ENCODE measurements at regions not wholly inside any gene's neighbourhood (a gene's known extent, or its start where the extent isn't known, plus 50 kb on each side); places are given as distances from the start of the nearest gene placed in this dataset.
"Not testable (repeated sequence)": the region's sequence is repeated elsewhere in the genome, so short reads cannot be mapped to it uniquely, and the experiment has no call there.

DNA sequence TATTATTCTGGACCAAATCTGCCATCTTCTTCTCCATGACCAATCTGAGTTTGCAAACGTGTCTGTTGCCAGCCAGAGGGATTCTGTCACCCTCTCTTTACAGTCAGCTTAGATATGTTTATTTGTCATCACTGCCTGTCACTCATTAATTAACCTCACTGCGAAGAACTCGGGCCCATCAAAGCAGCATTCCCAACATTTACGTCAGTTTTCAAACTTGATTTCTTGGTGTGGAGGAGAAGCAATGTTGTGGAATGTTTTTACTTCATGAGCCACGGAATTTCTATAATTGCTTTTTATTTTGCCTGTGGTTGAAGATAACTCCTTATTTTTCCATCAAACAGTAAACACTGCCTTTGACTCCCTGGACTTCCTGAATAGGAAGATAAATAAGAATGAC, 91.8 kb upstream of the CNKSR3 start:
- DNase-seq: no peak

DNA sequence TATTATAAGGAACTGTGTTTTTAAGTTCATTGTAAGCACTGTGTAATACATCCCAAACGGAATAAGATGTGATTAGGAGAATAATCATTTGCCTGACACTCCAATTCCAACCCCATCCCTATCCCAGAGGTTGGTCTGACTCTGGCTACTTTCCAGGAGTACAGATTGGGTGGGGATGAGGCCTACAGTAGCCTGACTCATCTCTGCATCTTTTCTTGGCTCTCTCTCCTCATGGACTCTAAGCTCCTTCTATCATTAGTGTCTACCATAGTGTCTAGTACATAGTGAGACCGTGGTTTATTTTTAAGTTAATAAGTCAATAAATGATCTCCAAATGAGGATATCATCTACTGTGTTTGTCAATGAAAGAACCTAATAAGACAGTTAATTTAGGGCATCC, 92.2 kb upstream of the CNKSR3 start:
- no peak for DNase-seq

DNA sequence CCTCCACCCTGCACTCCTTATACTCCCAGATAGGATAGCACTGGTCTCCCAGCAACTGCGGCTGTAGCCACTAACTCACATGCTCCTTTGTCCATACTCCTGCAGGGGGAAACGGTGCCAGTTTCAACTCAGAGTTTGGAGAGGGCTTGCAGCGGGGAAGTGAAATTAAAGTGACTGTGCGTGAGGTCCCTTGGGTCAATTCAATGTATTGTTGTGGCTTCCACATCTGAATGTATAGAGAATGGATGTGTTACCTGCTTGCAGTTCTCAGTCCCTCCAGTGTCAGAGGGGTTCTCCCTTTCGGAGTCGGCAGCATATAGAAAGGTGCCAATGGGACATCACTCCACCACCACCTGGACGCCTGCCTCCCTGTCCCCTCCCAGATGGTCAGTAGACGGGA, 93.6 kb upstream of the CNKSR3 start:
- no peak for DNase-seq

DNA sequence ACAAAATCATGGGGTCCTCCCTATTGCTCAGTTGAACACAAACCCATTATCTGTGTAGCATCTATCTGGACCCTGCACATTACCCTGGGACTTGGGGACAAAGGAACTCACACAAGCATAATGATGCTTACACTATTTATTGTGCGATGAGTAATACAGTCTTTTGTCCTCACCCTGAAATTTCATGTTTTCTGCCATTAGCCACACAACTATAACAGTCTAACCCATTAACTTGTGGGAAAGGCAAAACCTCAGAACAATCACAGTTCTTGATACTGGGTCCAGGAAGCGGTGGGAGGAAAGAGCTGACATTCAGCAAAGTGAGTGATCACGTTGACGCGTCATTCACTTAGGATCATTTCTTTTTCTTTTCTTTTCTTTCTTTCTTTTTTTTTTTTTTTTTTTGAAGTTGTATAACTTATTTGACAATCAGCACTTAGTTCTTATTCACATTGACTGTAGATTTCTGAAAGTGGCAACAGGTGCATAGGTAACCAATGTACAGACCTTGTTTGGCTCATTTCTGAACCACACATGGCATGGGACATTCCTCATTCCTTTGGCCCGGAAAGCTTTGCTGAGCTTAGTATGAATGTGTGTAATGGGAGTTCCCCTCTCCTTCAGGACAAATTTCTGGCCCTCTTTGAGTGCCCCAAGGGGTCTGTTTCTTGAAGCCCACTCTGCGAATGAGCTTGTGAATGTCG, 94.8 kb upstream of the CNKSR3 start:
- DNase-seq: peak in 1 of 2 experiments; percentile 39

DNA sequence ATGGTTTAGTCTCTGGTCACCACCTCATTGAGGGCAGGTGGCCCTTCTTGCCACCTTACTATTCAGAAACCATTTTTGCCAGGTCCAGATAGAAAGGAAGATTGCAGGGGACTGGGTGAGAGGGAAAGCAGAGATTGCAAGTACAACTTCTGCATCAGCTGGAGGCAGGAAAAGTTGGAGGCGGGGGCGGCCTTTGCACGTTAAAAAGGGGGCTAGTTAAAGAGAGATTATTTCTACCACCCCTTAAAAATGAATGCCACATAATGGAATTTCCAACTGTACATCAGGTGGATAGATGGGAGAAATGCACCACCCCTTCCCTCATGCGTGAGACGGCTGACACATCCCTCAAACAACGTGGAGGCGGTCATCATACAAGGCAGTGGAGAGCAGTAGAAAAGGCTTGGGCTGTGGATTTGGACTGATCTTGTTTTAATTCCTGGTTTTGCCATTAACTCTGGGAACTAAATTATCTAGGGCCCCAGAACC, 95.4 kb upstream of the CNKSR3 start:
- DNase-seq: no peak

DNA sequence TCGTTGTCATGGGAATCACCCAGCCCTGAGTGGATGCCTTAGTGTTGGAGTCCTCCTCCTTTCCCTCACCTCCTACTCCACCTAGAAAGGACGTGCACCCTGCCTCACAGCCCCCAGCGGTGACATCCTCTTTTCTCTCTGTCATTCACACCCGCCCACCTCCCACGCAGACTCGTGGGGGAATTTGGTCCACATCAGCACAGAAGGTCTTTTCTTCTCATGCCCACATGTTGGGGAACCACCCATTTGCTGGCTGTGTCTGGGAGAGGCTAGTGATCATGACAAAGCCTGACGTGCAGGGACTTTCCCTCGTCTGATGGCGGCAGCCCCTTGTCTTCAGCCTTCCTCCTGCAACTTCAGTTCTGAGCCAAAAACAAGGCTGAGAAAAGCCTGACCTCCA, 96.0 kb upstream of the CNKSR3 start:
- DNase-seq: peak; percentile 87 to 91

DNA sequence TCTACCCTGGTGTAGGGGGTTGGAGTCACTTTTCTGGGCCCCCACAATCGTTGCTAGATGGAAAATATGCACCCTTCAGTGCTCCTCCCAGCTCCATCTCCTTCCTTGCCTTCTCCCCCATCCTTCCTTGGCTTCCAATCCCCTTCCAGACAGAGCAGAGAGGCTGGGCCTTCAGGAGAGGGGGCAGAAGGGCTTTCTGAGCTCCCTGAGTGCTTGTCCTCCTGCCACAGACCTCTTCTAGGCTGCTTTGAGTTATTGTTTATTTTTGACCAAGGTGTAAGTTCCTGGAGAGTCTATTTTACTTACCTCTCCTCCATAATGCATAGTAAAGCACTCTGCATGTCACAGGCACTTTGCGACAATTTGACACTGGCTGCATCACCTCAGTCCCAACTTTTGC, 96.4 kb upstream of the CNKSR3 start:
- no peak for DNase-seq

DNA sequence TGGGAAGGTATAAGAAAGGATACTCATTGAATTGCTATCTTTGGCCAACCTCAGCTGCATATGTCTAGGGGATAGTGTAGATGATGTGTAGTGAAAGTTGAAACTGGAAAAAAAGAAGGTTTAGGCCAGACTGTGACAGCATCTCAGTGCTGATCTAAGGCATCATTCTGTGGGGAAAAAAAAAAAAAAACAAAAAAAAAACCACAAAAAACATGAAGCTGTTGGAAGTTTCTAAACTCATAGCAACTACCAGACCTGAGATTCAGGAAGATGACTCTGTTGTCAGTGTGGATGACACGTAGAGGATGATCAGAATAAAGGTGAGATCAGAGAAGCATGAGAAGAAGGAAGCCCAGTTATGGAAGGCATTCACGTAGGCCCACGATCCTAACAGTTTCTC, 100.8 kb upstream of the CNKSR3 start:
- DNase-seq: no peak

DNA sequence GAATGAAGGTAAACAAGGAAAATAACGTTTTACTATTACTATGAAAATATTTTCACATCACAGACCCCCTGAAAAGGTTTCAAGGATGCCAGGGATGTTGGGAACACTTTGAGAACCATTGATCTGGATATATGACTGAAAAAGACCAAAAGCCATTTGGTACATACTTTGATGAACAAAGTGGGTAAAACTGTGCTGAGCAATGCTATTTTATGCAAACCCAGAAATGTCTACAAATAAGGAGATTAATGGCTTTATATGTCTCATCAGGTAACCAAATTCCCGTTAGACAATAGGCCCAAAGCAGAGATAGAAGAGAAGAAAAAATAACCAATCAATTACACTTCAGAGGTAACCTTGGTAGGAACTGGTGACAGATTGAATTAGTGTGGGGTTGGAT, 101.4 kb upstream of the CNKSR3 start:
- no peak for DNase-seq

DNA sequence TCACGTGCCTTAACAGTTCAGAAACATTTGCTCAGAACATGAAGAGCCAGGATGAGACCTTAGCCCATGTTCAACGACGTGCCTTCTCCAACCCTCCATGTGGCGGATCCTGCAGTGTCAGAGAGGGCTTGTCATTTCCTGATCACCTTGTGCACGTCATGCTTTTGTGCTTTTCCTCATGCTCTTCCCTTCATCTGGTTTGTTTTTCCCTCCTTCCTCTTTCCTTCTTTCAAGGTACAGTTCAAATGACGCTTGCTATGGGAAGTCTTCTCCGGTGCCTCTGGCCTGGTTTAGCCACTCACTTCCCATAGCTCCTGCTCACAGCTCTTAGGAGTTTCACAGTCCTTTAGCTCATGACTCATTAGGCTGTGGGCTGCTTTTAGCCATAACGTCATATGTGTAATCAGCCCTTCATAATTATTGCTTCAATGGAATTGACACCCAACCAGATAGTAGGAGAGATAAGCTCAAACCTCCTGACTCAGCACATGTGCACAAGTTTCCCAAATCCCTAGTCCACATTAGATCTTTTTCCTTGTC, 102.7 kb upstream of the CNKSR3 start:
- no peak for DNase-seq

DNA sequence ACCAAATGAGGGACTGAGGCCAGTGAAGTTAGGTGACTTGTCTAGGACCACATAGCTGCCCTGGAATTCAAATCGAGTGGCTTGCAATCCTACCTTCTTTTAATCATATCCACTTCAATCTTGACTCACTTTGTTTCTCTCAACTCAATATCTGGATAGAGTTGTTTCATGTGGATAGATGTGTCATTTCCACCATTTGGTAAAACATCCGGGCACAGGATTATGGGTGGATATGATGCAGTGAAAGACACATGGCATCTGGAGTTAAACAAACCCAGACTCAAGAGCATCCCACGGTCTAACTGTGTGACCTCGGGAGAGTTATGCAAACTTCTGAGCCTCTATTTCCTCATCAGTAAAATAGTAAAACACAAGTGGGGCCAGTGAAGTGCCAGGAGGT, 103.6 kb upstream of the CNKSR3 start:
- DNase-seq: no peak

DNA sequence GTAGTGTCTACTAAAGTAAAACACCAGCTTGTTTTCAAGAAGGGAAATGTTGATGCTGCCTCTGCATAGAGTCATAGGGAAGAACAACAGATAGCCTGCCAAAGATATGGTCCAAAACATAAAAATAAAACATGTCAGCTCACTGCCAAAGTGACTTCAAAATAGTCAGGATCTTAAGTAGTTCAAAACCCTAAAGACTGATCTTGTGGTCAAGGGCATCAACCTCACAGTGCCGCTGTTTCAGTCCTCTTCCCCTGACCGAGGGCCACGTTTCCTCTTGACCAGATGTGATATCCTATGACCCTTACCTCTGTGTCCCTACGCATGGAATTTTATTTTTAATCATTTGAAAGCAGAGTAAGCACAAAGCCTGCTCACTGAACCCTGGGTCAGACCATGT, 104.2 kb upstream of the CNKSR3 start:
- DNase-seq: no peak

DNA sequence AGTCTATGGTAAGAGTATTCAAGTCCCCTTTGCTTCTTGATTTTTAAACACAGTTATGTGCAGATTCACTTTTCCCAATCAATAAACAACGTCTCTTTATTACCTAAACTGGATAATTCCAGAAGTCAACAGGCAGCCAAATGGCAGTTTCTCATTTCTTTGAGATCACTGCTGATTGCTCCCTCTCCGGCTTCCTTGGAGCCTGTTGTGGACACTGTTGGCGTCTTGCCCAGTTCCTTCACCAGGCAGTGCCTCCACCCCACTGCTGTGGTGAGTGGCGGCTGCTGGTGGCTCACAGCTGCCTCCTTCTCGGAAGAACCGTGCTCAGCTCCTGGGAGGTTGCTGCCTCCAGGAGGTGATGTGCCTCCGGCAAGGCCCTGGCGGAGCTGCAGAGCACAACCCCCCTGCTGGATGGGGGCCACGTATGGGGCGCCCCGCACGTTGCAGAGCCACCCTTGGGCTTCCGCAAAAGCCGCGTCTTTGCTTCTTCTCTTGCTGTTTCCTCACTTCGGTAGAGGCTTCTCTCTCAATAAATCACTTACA, 105.1 kb upstream of the CNKSR3 start:
- no peak for DNase-seq

DNA sequence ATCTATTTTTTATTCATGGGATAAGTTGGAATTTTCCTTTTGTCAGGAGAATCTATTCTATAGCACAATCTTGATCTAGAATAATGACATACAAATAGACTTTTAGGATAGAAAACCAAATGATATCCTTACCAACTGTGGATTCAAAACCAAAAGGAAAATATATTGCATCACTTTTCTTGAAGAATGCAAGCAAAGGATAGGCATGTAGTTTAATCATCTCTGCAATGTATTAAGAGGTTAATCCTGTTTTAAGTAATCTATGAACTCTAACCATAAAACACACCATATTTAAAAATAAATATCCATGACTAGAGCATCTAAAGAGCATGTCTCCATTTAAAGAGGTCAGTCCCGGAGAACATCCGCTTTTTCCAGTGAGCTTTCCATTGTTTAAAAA, 106.7 kb upstream of the CNKSR3 start:
- no peak for DNase-seq

DNA sequence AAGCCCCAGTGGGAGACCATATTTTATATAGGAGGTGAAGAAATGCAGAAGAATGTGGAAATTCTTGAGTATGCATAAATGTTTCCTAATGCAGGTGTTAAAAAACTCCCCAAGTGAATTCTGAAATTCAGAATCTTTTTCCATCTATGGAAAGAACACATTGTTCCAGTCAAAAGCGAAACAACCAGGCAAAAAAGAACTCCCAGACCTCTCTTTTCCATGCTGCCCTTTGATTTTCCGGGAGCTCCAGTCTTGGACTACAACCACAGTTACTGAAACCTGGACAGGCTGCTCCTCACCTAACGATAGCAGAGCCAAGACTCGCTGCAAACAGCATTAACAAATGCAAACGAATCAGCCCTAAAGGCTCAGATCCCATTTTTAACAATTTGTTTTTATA, 108.7 kb upstream of the CNKSR3 start:
- no peak for DNase-seq

DNA sequence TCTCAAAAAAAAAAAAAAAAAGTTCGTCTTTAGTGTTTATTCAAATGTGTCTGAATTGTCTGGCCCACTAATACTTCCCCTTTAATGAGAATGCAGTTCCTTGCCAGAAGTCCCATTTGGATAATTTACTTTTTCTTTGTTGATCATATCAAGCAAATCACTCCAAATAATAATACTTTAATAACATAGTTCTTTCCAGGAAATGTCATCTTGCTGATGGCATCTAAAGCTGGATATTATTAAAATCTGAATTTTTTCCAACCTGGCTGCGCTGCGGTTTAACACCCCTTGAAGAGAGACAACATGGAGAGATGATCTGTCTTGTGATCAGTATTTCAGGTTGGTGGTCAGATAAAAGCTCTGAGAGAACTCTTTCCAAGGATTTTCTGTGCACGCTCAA, 111.2 kb upstream of the CNKSR3 start:
- no peak for DNase-seq

DNA sequence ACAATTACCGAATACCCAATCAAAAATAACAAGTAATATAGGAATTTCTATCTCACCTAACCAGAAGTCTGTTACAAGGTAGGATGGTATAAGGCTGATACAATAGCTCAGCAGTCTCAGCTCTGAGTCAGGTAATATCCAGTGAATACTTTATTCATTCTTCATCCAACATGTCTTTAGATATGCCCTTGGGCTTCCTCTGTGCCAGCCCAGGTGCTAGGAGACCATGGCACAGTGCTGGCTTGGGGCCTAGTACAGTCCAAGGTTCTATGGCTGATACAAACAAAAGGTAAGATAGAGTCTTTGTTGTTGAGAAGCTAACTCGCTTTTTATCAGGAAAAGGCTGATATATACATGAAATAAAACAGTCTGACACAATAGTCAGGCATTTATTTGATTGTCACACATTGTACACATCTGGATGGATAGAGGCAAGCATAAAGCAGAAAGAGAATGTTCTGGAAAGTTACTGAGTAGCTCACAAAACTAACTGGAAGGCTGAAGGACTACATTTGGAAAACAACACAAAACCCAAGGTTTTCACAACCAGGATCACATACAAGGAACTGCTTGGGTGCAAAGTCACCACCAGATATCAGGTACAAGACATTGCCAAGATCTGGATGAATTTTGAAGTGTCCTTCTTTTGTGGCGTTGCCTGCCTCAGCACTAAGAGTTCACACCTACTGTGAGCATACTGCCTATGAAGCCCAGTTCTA, 110.4 kb upstream of the SCAF8 start:
- DNase-seq: no peak

DNA sequence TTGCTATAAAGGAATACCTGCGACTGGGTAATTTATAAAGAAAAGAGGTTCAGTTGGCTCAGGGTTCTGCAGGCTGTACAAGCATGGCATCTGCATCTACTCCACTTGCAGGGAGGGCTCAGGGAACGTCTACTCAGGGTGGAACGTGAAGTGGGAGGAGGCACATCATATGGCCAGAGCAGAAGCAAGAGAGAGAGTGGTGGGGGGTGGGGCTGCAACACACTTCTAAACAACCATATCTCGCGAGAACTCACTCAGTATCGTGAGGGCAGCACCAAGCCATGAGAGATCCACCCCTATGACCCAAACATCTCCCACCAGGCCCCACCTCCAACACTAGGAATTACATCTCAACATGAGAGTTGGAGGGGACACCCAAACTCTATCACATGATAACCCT, 109.8 kb upstream of the SCAF8 start:
- no peak for DNase-seq

DNA sequence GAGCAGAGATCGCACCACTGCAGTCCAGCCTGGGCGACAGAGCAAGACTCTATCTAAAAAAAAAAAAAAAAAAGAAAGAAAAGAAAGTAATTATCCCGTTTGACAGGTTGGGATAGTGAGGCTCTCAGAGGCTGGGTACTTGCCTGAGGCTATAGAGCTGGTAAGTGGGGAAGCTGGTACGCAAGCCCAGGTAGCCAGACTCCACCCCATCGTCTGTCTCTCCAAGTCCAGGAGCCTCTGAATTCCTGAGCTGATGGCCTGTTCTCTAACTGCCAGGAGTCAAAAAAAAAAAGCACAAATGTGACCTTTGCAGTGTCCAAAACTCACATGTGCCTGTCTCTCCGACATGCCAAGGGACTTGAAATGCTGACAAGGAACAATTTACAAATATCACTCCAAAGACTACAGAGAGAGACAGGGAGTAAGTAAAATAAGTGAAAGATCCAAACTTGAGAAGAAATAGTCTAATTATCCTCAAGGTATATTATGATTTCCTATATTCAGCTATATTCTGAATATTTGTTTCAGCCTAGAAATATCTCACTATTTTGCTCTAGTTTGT, 109.1 kb upstream of the SCAF8 start:
- DNase-seq: no peak

DNA sequence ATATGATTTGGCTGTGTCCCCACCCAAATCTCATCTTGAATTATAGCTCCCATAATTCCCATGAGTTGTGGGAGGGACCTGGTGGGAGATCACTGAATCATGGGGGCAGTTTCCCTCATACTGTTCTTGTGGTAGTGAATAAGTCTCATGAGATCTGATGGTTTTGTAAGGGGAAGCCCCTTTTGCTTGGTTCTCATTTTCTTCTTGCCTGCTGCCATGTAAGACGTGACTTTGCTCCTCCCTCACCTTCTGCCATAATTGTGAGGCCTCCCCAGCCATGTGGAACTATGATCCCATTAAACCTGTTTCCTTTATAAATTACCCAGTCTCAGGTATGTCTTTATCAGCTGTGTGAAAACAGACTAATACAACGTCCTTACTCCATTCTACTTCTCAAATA, 108.5 kb upstream of the SCAF8 start:
- DNase-seq: not testable (repeated sequence)

DNA sequence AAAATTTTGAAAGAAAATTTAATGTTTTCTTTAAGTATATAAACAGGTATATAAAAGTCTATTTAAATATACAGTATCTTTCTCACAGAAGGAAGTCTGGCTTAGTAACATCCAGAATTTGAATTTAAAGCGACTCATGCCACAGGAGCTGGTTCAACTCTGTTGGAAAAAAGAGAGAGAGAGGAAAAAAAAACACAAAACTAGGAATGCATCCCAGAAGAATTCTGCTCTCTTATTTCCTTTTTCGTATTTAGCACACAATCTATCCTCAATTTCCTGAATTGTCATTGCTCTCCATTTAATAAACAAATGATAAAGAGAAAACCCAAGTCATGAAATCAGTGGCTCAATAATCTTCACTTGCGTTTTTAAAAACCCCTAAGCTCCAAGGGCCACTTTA, 107.5 kb upstream of the SCAF8 start:
- DNase-seq: no peak

DNA sequence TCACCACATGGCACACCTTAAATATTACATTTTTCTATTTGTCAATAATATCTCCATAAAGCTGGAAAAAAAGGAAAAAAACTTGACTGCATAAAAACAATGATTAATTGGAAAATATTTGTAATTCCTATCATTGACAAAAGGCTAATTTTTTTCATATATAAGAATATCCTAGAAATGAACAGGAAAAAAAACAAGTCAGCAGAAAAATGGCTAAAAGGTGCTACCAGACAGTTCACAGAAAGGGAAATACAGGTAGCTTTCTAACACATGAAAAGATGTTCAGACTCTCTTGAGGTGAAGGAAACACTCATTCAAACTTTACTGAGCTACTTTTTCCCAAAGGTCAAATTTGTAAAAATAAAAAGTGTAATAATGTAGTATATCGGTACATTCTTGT, 104.1 kb upstream of the SCAF8 start:
- DNase-seq: no peak

DNA sequence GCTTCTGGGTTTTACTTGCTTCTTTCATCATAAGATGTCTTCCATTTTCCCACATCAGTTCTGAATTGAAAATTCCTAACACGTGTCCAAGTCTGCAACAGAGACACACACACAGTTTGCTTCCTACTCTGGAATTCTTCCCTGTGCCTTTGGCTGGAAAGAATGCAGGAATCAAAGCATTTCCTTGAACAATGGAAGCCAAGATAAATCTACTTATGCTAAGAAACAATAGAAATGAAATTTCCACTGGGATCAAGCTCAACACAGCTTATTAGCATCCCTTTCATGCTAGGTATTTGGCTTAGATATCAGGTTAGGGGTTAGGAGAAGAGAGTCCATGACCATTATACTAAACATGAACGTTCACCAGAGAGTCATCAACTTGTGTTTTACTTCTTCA, 101.1 kb upstream of the SCAF8 start:
- DNase-seq: no peak

DNA sequence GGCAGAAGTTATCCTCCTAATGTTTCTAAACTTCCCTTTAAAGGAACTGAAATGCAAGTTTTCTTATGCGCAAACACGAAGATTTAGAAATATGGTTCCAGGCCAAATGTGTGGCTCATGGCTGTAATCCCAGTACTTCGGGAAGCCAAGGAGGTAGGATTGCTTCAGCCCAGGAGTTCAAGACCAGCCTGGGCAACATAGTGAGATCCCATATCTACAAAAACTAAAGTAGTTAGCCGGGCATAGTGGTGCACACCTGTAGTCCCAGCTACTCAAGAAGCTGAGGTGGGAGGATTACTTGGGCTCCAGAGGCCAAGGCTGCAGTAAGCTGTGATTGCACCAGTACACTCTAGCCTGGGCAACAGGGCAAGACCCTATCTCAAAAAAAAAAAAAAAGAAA, 95.8 kb upstream of the SCAF8 start:
- no peak for DNase-seq

Measured in activated CD4-positive, alpha-beta T cell treated with anti-CD3 and anti-CD28 coated beads, Interleukin-2, amount 50 U/mL, for 4 hours (primary cell).